HepG2 (cell line): ENCODE measurements at regions not wholly inside any gene's neighbourhood (a gene's known extent, or its start where the extent isn't known, plus 50 kb on each side); places are given as distances from the start of the nearest gene placed in this dataset.

Experiments
- ATAC-seq: fragments of 200-7000 bp; cut with Tn5 transposase; 3 replicates; pipeline ENCODE4 v1.9.1; 2020; ENCODE audit warnings: mild to moderate bottlenecking, moderate library complexity
- BruUV-seq: library from RNA; stranded (reverse); fragments of 400-500 nt; replicated peaks from 2 replicates; lab custom pipeline; 2021; lab: Mats Ljungman, UMichigan
- CTCF ChIA-PET: fragments of 300-600 bp; formaldehyde crosslinking; extraction: SDS; loops from one replicate; lab custom pipeline; 2021; ENCODE audit warnings: low total read pairs, inconsistent platforms, low intra/inter-chr PET ratio; lab: Yijun Ruan, JAX
- POLR2A ChIA-PET: fragments of 350-600 bp; sonication (Branson Sonifier 250); formaldehyde crosslinking; loops from one replicate; lab custom pipeline; 2020; ENCODE audit warnings: antibody characterized with exemption, inconsistent platforms; lab: Yijun Ruan, JAX
- DNase-seq: peaks from one replicate; pipeline ENCODE4 v3.0.0-alpha.2; 2015; ENCODE audit warnings: low spot score
- FAIRE-seq: peaks from 3 replicates; lab custom pipeline; 2011; peaks lifted over from hg19 to GRCh38; lab: Jason Lieb, UNC
- H2AFZ ChIP-seq: one replicate; pipeline ENCODE4 v1.6.1; 2011; ENCODE audit warnings: low read length, inconsistent platforms
- H3K27ac ChIP-seq: fragments of 300-600 bp; 3 replicates; pipeline ENCODE4 v1.8.0; 2011; ENCODE audit warnings: mixed run types, mild to moderate bottlenecking, mixed read lengths, low read length, inconsistent platforms; ENCODE audit not compliant: insufficient read depth; ENCODE audit errors: extremely low read length
- H3K27me3 ChIP-seq, 2 experiments: fragments of 200-600 bp in 1 of 2; 2 replicates in 1 of 2; 3 replicates in 1 of 2; pipeline versions ENCODE4 v1.6.0 to v1.8.0; 2011; ENCODE audit warnings: low read length in 2 of 2, mild to moderate bottlenecking in 2 of 2, moderate library complexity in 2 of 2, inconsistent platforms in 1 of 2; ENCODE audit not compliant: insufficient read depth in 2 of 2, control insufficient read depth in 1 of 2
- H3K36me3 ChIP-seq, 2 experiments: fragments of 200-600 bp in 1 of 2; replicated peaks in 1 of 2; 2 replicates in 1 of 2; 3 replicates in 1 of 2; pipeline versions ENCODE4 v1.5.1 to v1.8.0; 2011; ENCODE audit warnings: low read length in 2 of 2, inconsistent platforms in 1 of 2; ENCODE audit not compliant: insufficient read depth in 2 of 2, control insufficient read depth in 1 of 2
- H3K4me1 ChIP-seq: 2 replicates; pipeline ENCODE4 v1.5.1; 2012; ENCODE audit warnings: low read length, inconsistent platforms; ENCODE audit not compliant: insufficient read depth
- H3K4me2 ChIP-seq: 2 replicates; pipeline ENCODE4 v1.6.0; 2011; ENCODE audit warnings: low read depth, low read length, inconsistent platforms
- H3K4me3 ChIP-seq, 3 experiments: fragments of 200-600 bp in 1 of 3; sonication (generic), shearing (Covaris generic) in 1 of 3; replicated peaks in 1 of 3; 2 replicates each; pipeline ENCODE4 v1.5.1; 2011 to 2016; ENCODE audit warnings: low read length in 3 of 3, inconsistent platforms in 2 of 3, low read depth in 2 of 3, mild to moderate bottlenecking in 2 of 3, control low read depth in 1 of 3, mixed read lengths in 1 of 3; ENCODE audit not compliant: insufficient read depth in 1 of 3
- H3K79me2 ChIP-seq: one replicate; pipeline ENCODE4 v1.6.1; 2011; ENCODE audit warnings: low read length, inconsistent platforms; ENCODE audit not compliant: insufficient read depth
- H3K9ac ChIP-seq: 2 replicates; pipeline ENCODE4 v1.6.0; 2011; ENCODE audit warnings: mild to moderate bottlenecking, low read depth, low read length, inconsistent platforms; ENCODE audit not compliant: insufficient read depth
- H3K9me3 ChIP-seq: 2 replicates; pipeline ENCODE4 v1.5.1; 2012; ENCODE audit warnings: mild to moderate bottlenecking, low read length
- H4K20me1 ChIP-seq: 2 replicates; pipeline ENCODE4 v1.6.0; 2011; ENCODE audit warnings: inconsistent platforms, mild to moderate bottlenecking, low read length, moderate library complexity; ENCODE audit not compliant: insufficient read depth
- ARID3A ChIP-seq: IDR thresholded peaks from 2 replicates; pipeline ENCODE4 v1.6.1; 2012; ENCODE audit warnings: low read depth, low read length, improper control_type of control experiment
- ATF7 ChIP-seq, 2 experiments: fragments of 450-650 bp in 1 of 2; sonication (generic) in 1 of 2; formaldehyde crosslinking in 1 of 2; IDR thresholded peaks; 2 replicates each; pipeline versions ENCODE4 v1.4.0 to v1.6.1; 2016 to 2020; ENCODE audit warnings: antibody characterized with exemption in 1 of 2, mild to moderate bottlenecking in 1 of 2, missing genetic modification reagents in 1 of 2
- FOXC1 ChIP-seq: sonication (generic); formaldehyde crosslinking; IDR thresholded peaks from 2 replicates; pipeline ENCODE4 v1.8.0; 2022; ENCODE audit warnings: mild to moderate bottlenecking, missing genetic modification reagents, borderline replicate concordance
- PAX8 ChIP-seq: sonication (generic); formaldehyde crosslinking; IDR thresholded peaks from 2 replicates; pipeline ENCODE4 v1.8.0; 2022; ENCODE audit warnings: mild to moderate bottlenecking, missing genetic modification reagents, borderline replicate concordance
- ZBTB49 ChIP-seq: sonication (generic); formaldehyde crosslinking; IDR thresholded peaks from 2 replicates; pipeline ENCODE4 v1.4.0; 2020; ENCODE audit warnings: missing genetic modification reagents, borderline replicate concordance
- ZNF160 ChIP-seq: sonication (generic); formaldehyde crosslinking; IDR thresholded peaks from 2 replicates; pipeline ENCODE4 v1.8.0; 2022; ENCODE audit warnings: mild to moderate bottlenecking, inconsistent platforms, missing genetic modification reagents
- ZNF761 ChIP-seq: sonication (generic); formaldehyde crosslinking; conservative IDR thresholded peaks from 2 replicates; pipeline ENCODE4 v1.4.0; 2020; ENCODE audit warnings: mild to moderate bottlenecking, missing genetic modification reagents
- WGBS: methylation state at CpG from one replicate; pipeline ENCODE4 v1.1.6; 2017; ENCODE audit warnings: low lambda C conversion rate; 5-methylcytosine and 5-hydroxymethylcytosine counted together
- in situ Hi-C: cut with HindIII; loops from 2 replicates; pipeline ENCODE4 v1.10.0; 2017; ENCODE audit warnings: low pct_unique_long_range_greater_than_20kb; ENCODE audit not compliant: extremely low pct_ligation_motif_present
- intact Hi-C: fragments of 100-400 bp; cut with micrococcal nuclease; formaldehyde crosslinking; loops from one replicate; pipeline ENCODE4 v1.10.0; 2022; ENCODE audit not compliant: unreplicated experiment

- no peak for TF ChIP-seq ARID3A
- no peak for TF ChIP-seq ATF7 (IDR thresholded peaks at IDR 0.05)
- TF ChIP-seq ATF7 (CRISPR knock-in tag; IDR thresholded peaks at IDR 0.05) = no peak
- TF ChIP-seq ZBTB49 (CRISPR knock-in tag) = no peak
- TF ChIP-seq ZNF160 (CRISPR knock-in tag) = no peak
- no peak for TF ChIP-seq ZNF761 (CRISPR knock-in tag)
These were observed 664.2 kb upstream of the SLC10A2 start (continued) for GRCh38 chr13:103730407-103730806.

GRCh38 chr13:103726808-103727207, 660.6 kb upstream of the SLC10A2 start:
- FAIRE-seq (no peak), DNase-seq (no peak), ATAC-seq (no peak)
- H3K4me3 ChIP-seq = no peak overlapping the region
- ChIA-PET POLR2A (no interaction called here), CTCF (no interaction called here)
- no peak for TF ChIP-seq FOXC1
- TF ChIP-seq PAX8 = no peak
- no peak overlapping the region for H2AFZ ChIP-seq
- 0% methylated on average over 1 of the region's 1 CpG for WGBS
- H3K4me2 ChIP-seq = no peak overlapping the region
- no peak overlapping the region for H3K9ac ChIP-seq
- BruUV-seq = no TSS peak
- no peaks in the 10 kb centered on the region for H4K20me1 ChIP-seq
- peaks cover 65% of the 10 kb centered on the region for H3K9me3 ChIP-seq
- H3K79me2 ChIP-seq = no peaks in the 10 kb centered on the region
- H3K36me3 ChIP-seq = no peaks in the 10 kb centered on the region
- intact Hi-C loops = no loop called here
- in situ Hi-C loops = no loop called here
- H3K27ac ChIP-seq = no peak overlapping the region
- H3K4me1 ChIP-seq = no peaks in the 10 kb centered on the region
- no peaks in the 10 kb centered on the region for H3K27me3 ChIP-seq
